ENCODE measurements at regions not wholly inside any gene's neighbourhood (a gene's known extent, or its start where the extent isn't known, plus 50 kb on each side); places are given as distances from the start of the nearest gene placed in this dataset.

- TF ChIP-seq EZH2 (IDR thresholded peaks at IDR 0.05; ENCODE audit: low read length, missing control alignments) (no peak), CTCF (conservative IDR thresholded peaks at IDR 0.05 in 1 of 2, IDR thresholded peaks at IDR 0.05 in 1 of 2; ENCODE audit: low read depth in 1 of 2, low read length in 2 of 2) (no peak)
Measured at GRCh38 chr2:43121580-43122314, 104.7 kb downstream of the ZFP36L2 start.

Data from fibroblast of lung (primary cell).